Cardiac muscle cell (in vitro differentiated cells and primary cell): ENCODE measurements at regions not wholly inside any gene's neighbourhood (a gene's known extent, or its start where the extent isn't known, plus 50 kb on each side); places are given as distances from the start of the nearest gene placed in this dataset.

Source experiments
- DNase-seq, 2 donors: peaks; one replicate each; pipeline versions ENCODE4 v3.0.0 to v3.0.0-alpha.2; 2010 to 2017; ENCODE audit warnings: low read depth in 1 of 2, low spot score in 1 of 2
- H3K27ac ChIP-seq: fragments of 200-600 bp; sonication (generic); 2 replicates; pipeline ENCODE4 v1.5.1; 2016
- H3K27me3 ChIP-seq: fragments of 200-600 bp; sonication (generic); 2 replicates; pipeline ENCODE4 v1.6.0; 2016; ENCODE audit warnings: control low read depth
- H3K36me3 ChIP-seq: fragments of 200-600 bp; sonication (generic); 2 replicates; pipeline ENCODE4 v1.5.1; 2016; ENCODE audit warnings: control low read depth
- H3K4me1 ChIP-seq: fragments of 200-600 bp; sonication (generic); 2 replicates; pipeline ENCODE4 v1.8.1; 2017; ENCODE audit warnings: low read depth, mild to moderate bottlenecking, mixed run types
- H3K4me3 ChIP-seq: fragments of 200-600 bp; sonication (generic); 2 replicates; pipeline ENCODE4 v1.5.1; 2016; ENCODE audit warnings: mild to moderate bottlenecking
- H3K9me3 ChIP-seq: fragments of 200-600 bp; sonication (generic); 2 replicates; pipeline ENCODE4 v1.5.1; 2017; ENCODE audit warnings: low read depth, mild to moderate bottlenecking, control low read depth
- TF ChIP-seq, protein P1 (sequence below): IDR thresholded peaks from 2 replicates; pipeline ENCODE4 v1.5.1; 2012; ENCODE audit warnings: low read depth, mild to moderate bottlenecking, low read length

DNA sequence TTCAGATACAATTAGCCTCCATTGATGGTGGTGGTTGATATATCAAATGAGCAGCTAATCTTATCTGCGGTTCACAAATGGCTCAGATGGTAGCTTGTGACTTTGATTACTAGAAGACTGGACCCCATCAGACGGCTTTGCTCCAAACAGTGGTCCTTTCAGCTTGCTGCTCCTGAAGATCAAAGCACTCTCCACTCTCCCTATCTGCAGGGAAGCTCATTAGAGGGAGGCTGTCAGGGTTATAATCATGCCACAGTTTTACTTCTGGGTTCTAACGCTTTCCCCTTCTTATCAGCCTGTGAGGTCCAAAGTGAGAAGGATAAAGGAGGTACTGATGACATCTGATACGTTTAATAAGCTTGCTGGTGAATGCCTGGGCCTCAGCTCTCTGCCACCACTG lies 247.1 kb upstream of the NT5C1B start:
- no peaks in the 10 kb centered on the region for H3K27me3 ChIP-seq
- no peaks in the 10 kb centered on the region for H3K9me3 ChIP-seq
- peak overlapping the region; percentile 66 for H3K27ac ChIP-seq
- H3K4me1 ChIP-seq, result peaks cover 79% of the 10 kb centered on the region
- H3K4me3 ChIP-seq, result no peak overlapping the region
- no peaks in the 10 kb centered on the region for H3K36me3 ChIP-seq
- TF ChIP-seq, protein P1, sequence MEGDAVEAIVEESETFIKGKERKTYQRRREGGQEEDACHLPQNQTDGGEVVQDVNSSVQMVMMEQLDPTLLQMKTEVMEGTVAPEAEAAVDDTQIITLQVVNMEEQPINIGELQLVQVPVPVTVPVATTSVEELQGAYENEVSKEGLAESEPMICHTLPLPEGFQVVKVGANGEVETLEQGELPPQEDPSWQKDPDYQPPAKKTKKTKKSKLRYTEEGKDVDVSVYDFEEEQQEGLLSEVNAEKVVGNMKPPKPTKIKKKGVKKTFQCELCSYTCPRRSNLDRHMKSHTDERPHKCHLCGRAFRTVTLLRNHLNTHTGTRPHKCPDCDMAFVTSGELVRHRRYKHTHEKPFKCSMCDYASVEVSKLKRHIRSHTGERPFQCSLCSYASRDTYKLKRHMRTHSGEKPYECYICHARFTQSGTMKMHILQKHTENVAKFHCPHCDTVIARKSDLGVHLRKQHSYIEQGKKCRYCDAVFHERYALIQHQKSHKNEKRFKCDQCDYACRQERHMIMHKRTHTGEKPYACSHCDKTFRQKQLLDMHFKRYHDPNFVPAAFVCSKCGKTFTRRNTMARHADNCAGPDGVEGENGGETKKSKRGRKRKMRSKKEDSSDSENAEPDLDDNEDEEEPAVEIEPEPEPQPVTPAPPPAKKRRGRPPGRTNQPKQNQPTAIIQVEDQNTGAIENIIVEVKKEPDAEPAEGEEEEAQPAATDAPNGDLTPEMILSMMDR, result no peak
- no peak for DNase-seq

DNA sequence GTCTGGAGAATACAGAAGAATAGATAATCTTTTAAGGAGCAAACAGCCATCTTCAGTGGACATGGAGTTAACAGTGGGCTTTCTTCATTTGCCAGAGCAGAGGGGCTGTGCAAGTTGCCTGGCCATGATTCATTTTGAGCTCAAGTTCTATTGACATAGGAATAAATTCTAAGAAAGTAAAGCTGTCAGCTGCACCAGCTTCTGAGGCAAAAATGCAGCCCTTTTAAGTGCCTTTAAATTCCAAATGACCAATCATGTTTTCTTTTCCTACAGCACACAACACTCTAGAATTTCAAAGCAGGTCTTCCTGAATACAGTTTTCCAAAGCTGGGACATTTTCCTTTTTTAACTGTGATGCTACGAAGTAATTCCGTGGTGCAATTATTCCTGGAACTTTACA lies 246.4 kb upstream of the NT5C1B start:
- Histone ChIP-seq H3K4me3 (no peak overlapping the region), H3K4me1 (peaks cover 79% of the 10 kb centered on the region), H3K9me3 (no peaks in the 10 kb centered on the region), H3K27me3 (no peaks in the 10 kb centered on the region), H3K36me3 (no peaks in the 10 kb centered on the region), H3K27ac (peak overlapping the region; percentile 66)
- TF ChIP-seq, protein P1, result no peak
- no peak for DNase-seq

DNA sequence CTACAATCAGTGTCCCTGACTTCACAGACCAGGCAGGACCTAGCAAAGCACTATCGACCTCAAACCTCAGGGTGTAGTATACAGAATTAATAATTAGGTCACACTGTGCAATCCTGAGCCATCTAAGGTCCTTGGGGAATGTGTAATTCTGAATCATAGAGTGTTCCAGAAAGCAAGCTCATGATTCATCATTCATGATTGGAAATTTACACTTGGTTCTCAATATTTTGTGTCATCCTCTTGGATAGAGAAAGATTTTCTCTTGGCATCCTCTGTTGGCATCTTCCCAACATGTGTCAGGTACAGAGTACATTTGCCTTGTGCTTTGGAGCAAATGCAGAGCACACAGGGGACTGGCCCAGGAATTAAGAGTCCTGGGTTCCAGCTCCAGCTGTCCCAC lies 245.0 kb upstream of the NT5C1B start:
- H3K36me3 ChIP-seq, result no peaks in the 10 kb centered on the region
- peak overlapping the region; percentile 75 for H3K27ac ChIP-seq
- H3K4me3 ChIP-seq, result no peak overlapping the region
- no peaks in the 10 kb centered on the region for H3K27me3 ChIP-seq
- TF ChIP-seq, protein P1, result no peak
- peak in 1 of 2 donors; percentile 56 for DNase-seq
- H3K9me3 ChIP-seq, result no peaks in the 10 kb centered on the region
- H3K4me1 ChIP-seq, result peaks cover 88% of the 10 kb centered on the region

DNA sequence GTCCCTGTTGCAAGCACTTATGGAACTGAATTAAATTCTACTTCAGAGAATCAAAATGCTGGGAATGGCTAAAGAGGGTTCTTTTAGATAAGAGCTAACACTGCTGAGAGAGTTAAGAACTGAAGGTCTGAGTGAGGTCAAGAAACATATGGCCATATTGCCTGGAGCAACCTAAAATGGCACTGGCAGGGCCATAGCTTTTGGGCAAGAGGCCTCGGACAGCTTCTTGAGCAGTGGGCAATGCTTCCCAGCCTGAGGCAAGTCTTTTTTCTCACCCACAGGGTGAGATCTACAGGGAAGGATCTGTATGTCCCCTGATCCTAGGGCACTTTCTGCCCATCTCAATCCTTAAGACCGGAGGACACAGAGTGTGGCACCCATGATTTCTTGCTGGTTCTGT lies 244.6 kb upstream of the NT5C1B start:
- H3K4me1 ChIP-seq, result peaks cover 92% of the 10 kb centered on the region
- DNase-seq, result no peak
- H3K36me3 ChIP-seq, result no peaks in the 10 kb centered on the region
- H3K27ac ChIP-seq, result peak overlapping the region; percentile 75
- H3K9me3 ChIP-seq, result no peaks in the 10 kb centered on the region
- H3K27me3 ChIP-seq, result no peaks in the 10 kb centered on the region
- TF ChIP-seq, protein P1, result no peak
- no peak overlapping the region for H3K4me3 ChIP-seq

DNA sequence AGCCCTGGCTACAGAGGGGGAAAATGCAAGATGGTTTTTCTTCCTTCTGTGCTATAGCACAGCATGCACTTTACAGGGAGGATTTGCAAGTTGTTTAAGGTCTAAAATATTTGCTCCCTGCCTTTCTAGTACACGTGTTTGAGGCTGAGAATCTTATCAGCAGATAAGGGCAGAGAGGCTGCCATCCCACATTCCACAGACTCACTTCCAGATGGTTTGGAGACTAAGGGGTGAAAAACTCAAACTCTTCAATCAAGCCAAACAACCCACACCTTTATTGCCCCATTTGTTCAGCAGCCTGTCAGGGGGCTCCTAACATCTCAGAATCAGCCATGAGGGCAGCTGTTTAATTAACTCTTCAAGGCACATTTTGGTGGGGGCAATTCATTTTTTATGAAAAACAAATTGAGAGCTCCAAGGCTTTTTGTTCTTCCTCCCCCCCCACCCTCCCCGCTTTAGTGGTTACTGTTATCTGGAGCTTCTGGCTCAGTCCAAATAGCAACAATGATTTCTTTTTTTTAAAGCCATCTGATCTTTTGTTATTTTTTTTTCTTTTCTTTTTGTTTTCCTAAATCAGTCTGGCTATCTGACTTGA lies 242.6 kb upstream of the NT5C1B start:
- Histone ChIP-seq H3K27me3 (no peaks in the 10 kb centered on the region), H3K27ac (peak overlapping the region; percentile 75), H3K4me3 (no peak overlapping the region), H3K4me1 (peaks cover 78% of the 10 kb centered on the region), H3K9me3 (no peaks in the 10 kb centered on the region), H3K36me3 (no peaks in the 10 kb centered on the region)
- peak in 1 of 2 donors; percentile 77 for DNase-seq
- TF ChIP-seq, protein P1, result no peak
